HG03558 (cell line): ENCODE measurements at regions not wholly inside any gene's neighbourhood (a gene's known extent, or its start where the extent isn't known, plus 50 kb on each side); places are given as distances from the start of the nearest gene placed in this dataset.

Experiments used
- ATAC-seq: cut with Tn5 transposase; IDR thresholded peaks from one replicate; pipeline ENCODE4 v1.9.1; 2021; ENCODE audit warnings: moderate number of reproducible peaks; ENCODE audit not compliant: unreplicated experiment; ENCODE audit errors: extremely low read depth

DNA sequence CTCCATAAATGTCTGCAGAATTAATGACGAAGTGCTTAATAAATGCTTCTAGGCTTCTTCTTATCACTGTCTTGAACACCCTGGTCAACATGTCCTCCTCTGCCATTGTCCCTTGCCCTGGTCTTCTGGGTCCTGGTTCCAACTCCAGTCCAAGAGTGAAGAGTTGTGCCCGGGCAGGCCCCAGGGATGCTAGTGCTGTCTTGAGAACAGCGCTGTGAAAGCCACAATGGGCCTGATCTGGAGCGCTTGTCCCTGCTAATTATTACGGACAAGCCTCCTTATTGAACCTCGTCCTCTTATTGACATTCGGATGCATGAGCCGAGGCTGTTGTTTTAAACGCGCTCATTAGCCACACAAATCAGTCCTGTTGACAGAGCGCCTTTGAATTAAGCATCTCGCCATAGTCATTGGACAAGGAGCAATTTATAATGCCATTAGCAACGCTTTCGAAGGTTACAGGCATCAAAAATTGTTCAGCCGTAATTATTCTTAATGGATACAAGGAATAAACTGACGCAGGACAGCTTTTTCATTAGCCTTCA lies 211.6 kb upstream of the POU3F1 start:
- ATAC-seq = no peak

DNA sequence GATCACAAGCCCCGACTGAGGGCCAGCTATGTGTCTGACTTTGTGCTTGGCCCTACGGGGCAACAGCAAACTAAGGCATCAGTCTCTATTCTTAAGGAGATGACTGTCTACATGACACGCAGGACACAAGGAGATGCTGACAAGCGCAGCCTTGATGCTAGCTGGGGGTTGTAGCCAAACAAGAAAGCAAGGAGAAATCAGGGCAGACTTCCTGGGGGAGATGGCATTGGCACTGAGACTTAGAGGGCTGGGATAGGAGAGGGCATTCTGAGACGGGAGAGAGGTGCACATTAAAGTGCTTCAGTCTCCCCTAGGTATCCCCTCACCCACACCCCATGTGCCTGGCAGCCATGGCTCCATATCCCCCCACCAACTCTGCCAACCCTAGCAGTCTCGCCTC lies 210.8 kb upstream of the POU3F1 start:
- no peak for ATAC-seq

GRCh38 chr1:38256072-38256471 lies 209.5 kb upstream of the POU3F1 start:
- ATAC-seq = no peak

DNA sequence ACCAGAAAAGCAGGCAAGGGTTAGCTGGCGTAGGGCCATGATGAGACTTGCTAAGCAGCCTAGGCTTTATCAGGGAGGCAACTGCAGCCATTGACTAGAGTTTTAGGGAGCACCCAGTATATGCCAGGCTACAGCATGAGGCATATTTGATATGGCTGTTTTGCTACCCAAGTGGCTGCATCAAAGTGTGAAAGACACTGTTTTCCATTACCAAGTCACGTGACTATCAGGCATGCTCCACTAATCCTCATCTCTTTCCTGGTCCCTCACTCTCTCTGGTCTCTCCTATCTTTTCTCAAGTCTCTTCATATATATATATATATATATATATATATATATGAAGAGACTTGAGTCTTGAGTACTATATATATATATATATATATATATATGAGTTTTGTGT lies 206.7 kb upstream of the POU3F1 start:
- ATAC-seq = no peak

DNA sequence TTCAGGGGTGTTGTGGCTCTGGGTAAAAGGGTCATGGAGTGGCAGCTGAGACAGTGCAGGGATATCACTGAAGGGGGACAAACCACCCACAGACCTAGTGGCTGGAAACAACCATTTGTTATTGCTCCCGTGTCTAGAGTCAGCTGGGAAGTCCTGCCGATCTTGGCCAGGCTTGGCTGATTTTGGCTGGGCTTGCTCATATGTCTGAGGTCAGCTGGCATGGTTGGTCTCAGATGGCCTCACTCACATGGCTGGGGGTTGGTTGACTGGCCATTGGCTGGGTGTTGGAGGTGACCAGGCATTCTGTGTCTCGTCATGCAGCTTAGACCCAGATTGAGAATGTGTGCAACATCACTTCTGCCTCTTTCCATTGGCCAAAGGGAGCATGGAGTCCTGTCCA lies 203.8 kb upstream of the POU3F1 start:
- no peak for ATAC-seq

- no peak for ATAC-seq
These were observed 202.4 kb upstream of the POU3F1 start for GRCh38 chr1:38249001-38249400.

DNA sequence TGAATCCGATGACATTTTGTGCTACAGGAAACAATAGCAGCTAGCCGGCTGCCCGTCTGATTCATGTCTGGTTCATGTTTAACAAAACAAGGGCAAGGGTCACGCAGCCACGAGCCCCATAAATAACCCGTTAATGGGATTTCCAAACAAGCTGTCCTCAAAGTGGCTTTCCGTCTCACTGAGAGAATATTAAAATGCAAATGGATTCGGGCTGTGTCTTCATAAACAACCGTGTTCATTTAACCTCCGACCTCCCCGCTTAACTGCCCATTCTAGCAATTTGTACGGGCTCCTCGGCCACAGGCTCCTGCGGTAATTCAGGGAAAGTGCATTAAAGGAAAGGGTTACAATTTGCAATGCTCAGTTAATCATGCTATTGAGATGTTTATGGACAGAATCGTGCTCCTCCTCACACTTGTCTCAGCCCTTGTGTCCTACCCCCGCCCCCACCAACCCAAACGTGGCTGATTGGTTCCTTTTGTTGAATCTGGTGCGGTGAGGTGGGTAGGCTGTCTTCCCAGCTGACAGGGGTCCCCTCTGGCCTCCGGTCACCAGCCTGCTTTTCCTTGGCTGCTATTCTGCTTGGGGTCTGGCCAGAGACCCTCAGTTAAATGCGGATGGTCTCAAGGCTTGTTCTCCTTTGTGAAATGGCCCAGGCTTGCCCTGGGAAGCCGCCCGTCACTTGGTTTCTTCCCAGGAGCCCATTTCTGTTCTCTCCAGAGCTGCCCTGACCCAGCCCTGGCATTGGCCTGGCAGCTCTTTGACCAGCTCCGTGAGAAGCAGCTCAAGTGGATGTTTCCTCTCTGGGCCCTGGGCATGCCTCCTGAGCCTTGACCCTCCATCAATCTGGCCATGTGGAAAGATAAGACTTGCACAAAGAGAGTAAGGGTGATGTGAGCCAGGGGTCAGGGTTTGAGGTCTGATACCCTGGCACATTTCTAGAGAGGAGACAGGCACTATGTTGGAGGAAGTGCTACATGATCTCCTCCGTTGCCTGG lies 200.7 kb upstream of the POU3F1 start:
- ATAC-seq = no peak

DNA sequence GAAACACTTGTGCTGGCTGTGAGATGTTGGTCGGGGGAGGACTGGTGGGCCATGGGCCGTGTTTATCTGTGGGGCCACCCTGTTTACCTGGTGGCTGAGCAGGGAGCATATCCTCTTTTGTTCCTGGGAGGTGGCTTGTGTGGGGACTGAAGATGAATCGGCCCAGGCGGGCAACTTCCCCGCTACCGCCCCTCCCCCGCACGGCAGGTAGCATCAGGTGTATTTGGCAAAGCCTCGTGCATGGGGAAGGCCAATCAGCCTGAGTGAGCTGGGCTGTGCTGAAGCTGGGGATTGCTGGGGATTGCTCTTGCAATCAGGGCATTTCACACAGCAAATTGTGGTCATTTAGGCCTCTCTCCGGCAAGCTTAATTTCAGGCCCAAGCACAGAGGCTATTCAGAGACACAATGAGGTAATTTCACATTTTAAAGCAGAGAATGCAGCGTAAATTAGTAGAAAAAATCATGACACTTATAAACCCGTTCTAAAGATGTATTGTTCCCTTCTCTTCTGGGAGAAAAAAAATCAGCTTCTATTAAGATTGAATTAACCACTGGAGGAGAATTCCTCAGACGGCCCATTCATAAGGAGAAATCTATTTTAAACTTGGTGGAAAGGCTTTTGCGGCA lies 197.7 kb upstream of the POU3F1 start:
- ATAC-seq = no peak

DNA sequence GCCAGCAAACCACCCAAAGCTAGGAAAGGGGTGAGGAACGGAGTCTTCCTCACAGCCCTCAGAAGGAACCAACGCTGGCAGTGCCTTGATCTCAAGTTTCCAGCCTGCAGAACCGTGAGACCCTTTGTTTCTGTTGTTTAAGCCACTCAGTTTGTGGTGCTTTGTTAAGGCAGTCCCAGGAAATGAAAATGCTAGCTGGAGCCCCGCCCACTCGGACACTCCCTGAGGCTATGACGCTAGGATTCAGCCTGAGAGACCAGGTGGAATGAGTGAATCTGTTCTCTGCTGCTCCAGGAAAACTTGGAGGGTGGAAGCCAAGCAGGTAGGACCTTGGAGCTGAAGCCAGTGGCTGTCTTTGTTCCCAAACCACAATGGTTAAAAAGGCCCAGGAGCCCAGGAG lies 196.5 kb upstream of the POU3F1 start:
- ATAC-seq = no peak

- no peak for ATAC-seq
These were observed 195.9 kb upstream of the POU3F1 start for GRCh38 chr1:38242506-38242905.

- no peak for ATAC-seq
These were observed 195.2 kb upstream of the POU3F1 start for GRCh38 chr1:38241594-38242334.

- no peak for ATAC-seq
These were observed 194.0 kb upstream of the POU3F1 start for GRCh38 chr1:38240618-38241017.

DNA sequence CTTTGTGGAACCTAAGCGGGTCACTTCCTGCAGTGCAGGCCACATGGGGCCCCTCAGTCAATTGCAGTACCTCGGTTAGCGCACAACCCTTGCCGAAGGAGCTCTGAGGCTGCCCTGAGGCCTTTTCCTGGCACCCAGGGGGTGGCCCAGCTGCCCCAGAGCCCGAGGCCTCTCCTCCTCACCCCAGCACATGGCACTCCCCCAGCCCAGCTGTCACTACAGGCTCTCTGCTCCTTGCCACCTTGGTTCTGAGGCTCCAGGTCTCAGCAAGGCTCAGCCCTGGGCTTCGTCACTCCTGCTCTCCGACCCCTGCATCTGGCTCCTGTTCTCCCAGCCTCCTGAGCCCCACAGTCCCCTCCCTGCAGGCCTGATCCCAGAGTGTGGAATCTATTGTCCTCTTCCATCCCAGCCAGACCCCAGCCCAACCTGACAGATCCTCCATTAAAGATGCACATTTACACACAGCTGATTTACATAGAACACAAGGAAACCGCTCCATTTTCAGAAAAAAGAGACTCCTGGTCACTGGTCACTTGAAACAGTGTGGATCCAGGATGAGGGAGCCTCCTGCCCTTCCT lies 192.8 kb upstream of the POU3F1 start:
- ATAC-seq = no peak

GRCh38 chr1:38238294-38238693 lies 191.7 kb upstream of the POU3F1 start:
- no peak for ATAC-seq

- no peak for ATAC-seq
These were observed 189.1 kb upstream of the POU3F1 start for GRCh38 chr1:38235705-38236104.

DNA sequence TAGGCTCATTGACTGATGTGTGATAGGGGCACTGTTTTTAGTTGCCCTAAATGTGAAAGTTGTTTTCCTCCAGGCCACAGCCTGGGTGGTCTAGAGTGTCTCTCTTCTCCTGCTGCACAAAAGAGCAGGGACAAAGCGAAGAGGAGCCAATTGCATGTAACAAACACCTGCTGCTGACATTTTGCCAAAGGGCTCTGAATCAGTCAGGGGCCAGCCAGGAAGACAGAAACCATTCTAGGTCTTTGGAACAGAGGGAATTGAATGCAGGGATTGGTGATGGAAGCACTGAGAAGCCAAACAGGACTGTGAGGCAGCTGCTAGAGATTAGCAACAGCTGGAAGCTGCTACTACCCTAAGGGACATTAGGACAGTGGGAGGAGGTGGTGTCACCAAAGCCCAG lies 185.3 kb upstream of the POU3F1 start:
- ATAC-seq = no peak

DNA sequence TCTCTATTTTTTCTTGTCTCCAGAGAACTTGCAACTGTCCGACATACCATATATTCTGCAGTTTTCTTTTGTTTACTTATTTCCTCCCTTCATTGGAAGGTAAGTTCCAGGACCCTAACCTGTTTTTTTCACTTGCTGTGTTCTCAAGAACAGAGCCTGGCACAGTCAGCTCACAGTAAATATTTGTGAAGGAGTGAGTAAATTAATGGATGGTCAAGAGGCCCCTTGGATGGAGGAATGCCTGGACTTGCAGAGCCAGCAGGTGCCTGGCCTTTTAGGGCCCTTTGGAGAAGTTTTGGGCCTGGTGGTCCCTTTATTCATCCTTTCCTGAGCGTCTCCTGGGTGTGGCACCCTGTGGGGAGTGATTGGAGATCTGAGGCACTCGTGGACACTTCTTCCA lies 182.1 kb upstream of the POU3F1 start:
- ATAC-seq = no peak

DNA sequence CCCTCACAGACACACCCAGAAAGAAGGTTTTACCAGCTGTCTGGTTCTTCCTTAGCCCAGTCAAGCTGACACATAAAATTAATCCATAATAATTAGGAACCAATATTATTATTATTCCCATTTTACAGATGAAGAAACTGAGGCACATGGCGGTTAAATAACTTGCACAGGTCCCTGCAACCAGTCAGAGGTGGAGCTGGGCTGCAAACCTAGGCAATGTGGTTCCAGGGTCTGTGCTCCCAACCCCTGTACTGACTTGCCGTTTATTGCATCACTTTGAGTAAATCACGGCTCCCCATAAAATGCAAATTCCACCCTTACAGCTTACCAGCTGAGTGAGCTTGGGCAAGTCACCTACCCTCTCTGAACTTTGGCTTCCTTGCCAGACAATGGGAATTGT lies 179.2 kb upstream of the POU3F1 start:
- ATAC-seq = no peak

- no peak for ATAC-seq
These were observed 176.8 kb upstream of the POU3F1 start for GRCh38 chr1:38223391-38223790.

DNA sequence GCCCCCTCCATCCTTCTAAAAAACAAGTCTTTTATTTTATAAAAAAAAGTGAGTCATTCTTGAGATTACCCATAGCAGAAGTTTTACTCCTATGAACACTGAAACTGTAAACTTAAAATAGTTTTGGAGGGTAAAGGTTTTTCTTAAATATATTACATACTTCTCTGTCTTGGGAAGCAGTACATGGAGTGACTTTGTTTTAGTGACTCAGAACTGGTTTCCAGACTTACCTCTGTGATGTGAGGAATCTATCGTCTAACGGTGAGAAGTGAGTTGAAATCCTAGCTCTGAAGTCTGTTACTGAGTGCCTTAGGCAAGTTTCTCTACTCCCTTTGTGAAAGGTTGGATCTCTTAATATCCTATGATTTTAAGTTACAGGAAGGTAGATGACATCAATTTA lies 176.3 kb upstream of the POU3F1 start:
- ATAC-seq = no peak
